ENCODE measurements at regions not wholly inside any gene's neighbourhood (a gene's known extent, or its start where the extent isn't known, plus 50 kb on each side); places are given as distances from the start of the nearest gene placed in this dataset.

DNA sequence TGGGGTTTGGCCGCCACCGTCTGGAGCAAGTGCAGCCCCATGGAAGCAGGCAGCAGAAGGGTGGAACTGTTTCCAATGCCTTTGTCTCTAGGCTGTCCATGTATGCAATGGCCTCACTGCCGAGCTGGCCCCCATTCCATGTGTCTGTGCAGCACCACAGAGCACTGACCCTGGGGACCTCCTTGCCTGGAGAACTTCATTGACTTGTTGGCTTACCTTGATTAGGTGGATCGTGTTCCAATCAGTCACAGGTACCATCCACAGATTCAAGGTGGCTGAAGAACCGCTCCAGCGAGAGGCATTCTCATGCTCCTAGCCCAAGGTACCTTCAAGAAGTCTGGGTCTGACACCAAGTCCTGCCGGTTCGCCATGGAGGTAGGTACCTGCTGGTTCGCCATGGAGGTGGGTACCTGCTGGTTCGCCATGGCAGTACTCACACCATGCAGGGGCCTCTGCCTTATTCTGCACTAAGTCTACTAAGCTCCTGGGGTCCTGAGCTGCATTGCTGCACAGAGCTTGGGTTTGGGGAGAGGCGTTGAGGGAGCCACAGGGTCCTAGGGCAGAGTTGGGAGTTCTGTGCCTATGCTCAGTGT is 358.3 kb upstream of the IRX1 start:
- intact Hi-C loops (cut with micrococcal nuclease) (no loop called here), in situ Hi-C loops (cut with MboI) (no loop called here)
- Histone ChIP-seq H3K79me2 (ENCODE audit: control insufficient read depth, insufficient read depth, low read length) (no peaks in the 10 kb centered on the region), H3K9ac (ENCODE audit: insufficient read depth in 1 of 2, low read depth in 2 of 2, low read length in 2 of 2) (no peak overlapping the region), H3K27ac (ENCODE audit: extremely low read depth, low read depth, low read length) (no peak overlapping the region), H2AFZ (ENCODE audit: low read depth, low read length) (no peak overlapping the region), H3K4me3 (no peak overlapping the region), H3K9me1 (ENCODE audit: control insufficient read depth, insufficient read depth, low read length) (no peaks in the 10 kb centered on the region), H3K36me3 (ENCODE audit: control insufficient read depth, insufficient read depth, low read length) (no peaks in the 10 kb centered on the region), H4K20me1 (replicated peaks; ENCODE audit: control insufficient read depth, insufficient read depth, low read length) (peaks cover 3% of the 10 kb centered on the region; the same call in 1 of the 2 replicates), H3K27me3 (ENCODE audit: control insufficient read depth in 2 of 2, insufficient read depth in 2 of 2, low read length in 2 of 2) (no peaks in the 10 kb centered on the region; a peak in 1 of 5 replicates), H3K4me1 (replicated peaks in 1 of 2; ENCODE audit: control insufficient read depth in 2 of 2, insufficient read depth in 2 of 2, low read length in 2 of 2) (no peaks in the 10 kb centered on the region), H3K4me2 (ENCODE audit: insufficient read depth, low read length) (no peak overlapping the region), H3K9me3 (replicated peaks; ENCODE audit: control insufficient read depth, insufficient read depth, low read depth, low read length) (no peaks in the 10 kb centered on the region)
- BruUV-seq (replicated peaks): no TSS peak
- no peak for ATAC-seq
- ChIA-PET POLR2A (no interaction called here), CTCF (ENCODE audit: low intra/inter-chr PET ratio) (no interaction called here)
- DNase-seq (ENCODE audit: extremely low read depth in 1 of 4, low spot score in 3 of 4): no peak
- 0% methylated on average over 11 of the region's 11 CpGs for WGBS (ENCODE audit: insufficient coverage, low coverage, missing lambda C conversion rate)
- no peak for FAIRE-seq
- no peak for TF ChIP-seq NFE2 (IDR thresholded peaks at IDR 0.05; ENCODE audit: low read depth)
- TF ChIP-seq, protein P1, sequence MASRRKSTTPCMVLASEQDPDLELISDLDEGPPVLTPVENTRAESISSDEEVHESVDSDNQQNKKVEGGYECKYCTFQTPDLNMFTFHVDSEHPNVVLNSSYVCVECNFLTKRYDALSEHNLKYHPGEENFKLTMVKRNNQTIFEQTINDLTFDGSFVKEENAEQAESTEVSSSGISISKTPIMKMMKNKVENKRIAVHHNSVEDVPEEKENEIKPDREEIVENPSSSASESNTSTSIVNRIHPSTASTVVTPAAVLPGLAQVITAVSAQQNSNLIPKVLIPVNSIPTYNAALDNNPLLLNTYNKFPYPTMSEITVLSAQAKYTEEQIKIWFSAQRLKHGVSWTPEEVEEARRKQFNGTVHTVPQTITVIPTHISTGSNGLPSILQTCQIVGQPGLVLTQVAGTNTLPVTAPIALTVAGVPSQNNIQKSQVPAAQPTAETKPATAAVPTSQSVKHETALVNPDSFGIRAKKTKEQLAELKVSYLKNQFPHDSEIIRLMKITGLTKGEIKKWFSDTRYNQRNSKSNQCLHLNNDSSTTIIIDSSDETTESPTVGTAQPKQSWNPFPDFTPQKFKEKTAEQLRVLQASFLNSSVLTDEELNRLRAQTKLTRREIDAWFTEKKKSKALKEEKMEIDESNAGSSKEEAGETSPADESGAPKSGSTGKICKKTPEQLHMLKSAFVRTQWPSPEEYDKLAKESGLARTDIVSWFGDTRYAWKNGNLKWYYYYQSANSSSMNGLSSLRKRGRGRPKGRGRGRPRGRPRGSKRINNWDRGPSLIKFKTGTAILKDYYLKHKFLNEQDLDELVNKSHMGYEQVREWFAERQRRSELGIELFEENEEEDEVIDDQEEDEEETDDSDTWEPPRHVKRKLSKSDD (conservative IDR thresholded peaks at IDR 0.05; ENCODE audit: low read length): no peak
- TF ChIP-seq ZFP30 (CRISPR knock-in tag; IDR thresholded peaks at IDR 0.05; ENCODE audit: borderline replicate concordance): no peak
- no peak for TF ChIP-seq CSDE1 (IDR thresholded peaks at IDR 0.05)
- TF ChIP-seq, protein P2, sequence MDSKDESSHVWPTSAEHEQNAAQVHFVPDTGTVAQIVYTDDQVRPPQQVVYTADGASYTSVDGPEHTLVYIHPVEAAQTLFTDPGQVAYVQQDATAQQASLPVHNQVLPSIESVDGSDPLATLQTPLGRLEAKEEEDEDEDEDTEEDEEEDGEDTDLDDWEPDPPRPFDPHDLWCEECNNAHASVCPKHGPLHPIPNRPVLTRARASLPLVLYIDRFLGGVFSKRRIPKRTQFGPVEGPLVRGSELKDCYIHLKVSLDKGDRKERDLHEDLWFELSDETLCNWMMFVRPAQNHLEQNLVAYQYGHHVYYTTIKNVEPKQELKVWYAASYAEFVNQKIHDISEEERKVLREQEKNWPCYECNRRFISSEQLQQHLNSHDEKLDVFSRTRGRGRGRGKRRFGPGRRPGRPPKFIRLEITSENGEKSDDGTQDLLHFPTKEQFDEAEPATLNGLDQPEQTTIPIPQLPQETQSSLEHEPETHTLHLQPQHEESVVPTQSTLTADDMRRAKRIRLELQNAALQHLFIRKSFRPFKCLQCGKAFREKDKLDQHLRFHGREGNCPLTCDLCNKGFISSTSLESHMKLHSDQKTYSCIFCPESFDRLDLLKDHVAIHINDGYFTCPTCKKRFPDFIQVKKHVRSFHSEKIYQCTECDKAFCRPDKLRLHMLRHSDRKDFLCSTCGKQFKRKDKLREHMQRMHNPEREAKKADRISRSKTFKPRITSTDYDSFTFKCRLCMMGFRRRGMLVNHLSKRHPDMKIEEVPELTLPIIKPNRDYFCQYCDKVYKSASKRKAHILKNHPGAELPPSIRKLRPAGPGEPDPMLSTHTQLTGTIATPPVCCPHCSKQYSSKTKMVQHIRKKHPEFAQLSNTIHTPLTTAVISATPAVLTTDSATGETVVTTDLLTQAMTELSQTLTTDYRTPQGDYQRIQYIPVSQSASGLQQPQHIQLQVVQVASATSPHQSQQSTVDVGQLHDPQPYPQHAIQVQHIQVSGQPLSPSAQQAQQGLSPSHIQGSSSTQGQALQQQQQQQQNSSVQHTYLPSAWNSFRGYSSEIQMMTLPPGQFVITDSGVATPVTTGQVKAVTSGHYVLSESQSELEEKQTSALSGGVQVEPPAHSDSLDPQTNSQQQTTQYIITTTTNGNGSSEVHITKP (IDR thresholded peaks at IDR 0.05; ENCODE audit: partially characterized antibody): no peak
- TF ChIP-seq, protein P3, sequence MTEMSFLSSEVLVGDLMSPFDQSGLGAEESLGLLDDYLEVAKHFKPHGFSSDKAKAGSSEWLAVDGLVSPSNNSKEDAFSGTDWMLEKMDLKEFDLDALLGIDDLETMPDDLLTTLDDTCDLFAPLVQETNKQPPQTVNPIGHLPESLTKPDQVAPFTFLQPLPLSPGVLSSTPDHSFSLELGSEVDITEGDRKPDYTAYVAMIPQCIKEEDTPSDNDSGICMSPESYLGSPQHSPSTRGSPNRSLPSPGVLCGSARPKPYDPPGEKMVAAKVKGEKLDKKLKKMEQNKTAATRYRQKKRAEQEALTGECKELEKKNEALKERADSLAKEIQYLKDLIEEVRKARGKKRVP (CRISPR knock-in tag; IDR thresholded peaks at IDR 0.05): no peak
